ENCODE measurements at regions not wholly inside any gene's neighbourhood (a gene's known extent, or its start where the extent isn't known, plus 50 kb on each side); places are given as distances from the start of the nearest gene placed in this dataset.

GRCh38 chr18:72470391-72470790 is 73.8 kb downstream of the CBLN2 start:
- no peak for DNase-seq

GRCh38 chr18:72468021-72468710 is 76.0 kb downstream of the CBLN2 start:
- DNase-seq: no peak

GRCh38 chr18:72460210-72460680 is 83.9 kb downstream of the CBLN2 start:
- peak; percentile 10 for DNase-seq

GRCh38 chr18:72458271-72458670 is 85.9 kb downstream of the CBLN2 start:
- DNase-seq: no peak

GRCh38 chr18:72456802-72457201 is 87.3 kb downstream of the CBLN2 start:
- no peak for DNase-seq

GRCh38 chr18:72452328-72452727 is 91.8 kb downstream of the CBLN2 start:
- DNase-seq: no peak

GRCh38 chr18:72444798-72445155 is 99.4 kb downstream of the CBLN2 start:
- no peak for DNase-seq

GRCh38 chr18:72444111-72444797 is 99.9 kb downstream of the CBLN2 start:
- DNase-seq: no peak

GRCh38 chr18:72436401-72436800 is 107.7 kb downstream of the CBLN2 start:
- DNase-seq: no peak

- no peak for DNase-seq
Measured at GRCh38 chr18:72433756-72434155, 110.4 kb downstream of the CBLN2 start.

GRCh38 chr18:72427721-72428120 is 116.4 kb downstream of the CBLN2 start:
- no peak for DNase-seq

- DNase-seq: no peak
Measured at GRCh38 chr18:72419914-72420313, 124.2 kb downstream of the CBLN2 start.

GRCh38 chr18:72412927-72413326 is 131.2 kb downstream of the CBLN2 start:
- DNase-seq: no peak

GRCh38 chr18:72411261-72411660 is 132.9 kb downstream of the CBLN2 start:
- no peak for DNase-seq

- no peak for DNase-seq
Measured at GRCh38 chr18:72410399-72410798, 133.7 kb downstream of the CBLN2 start.

- DNase-seq: no peak
Measured at GRCh38 chr18:72409903-72410302, 134.2 kb downstream of the CBLN2 start.

GRCh38 chr18:72407048-72407447 is 137.1 kb downstream of the CBLN2 start:
- no peak for DNase-seq

GRCh38 chr18:72391951-72392350 is 152.2 kb downstream of the CBLN2 start:
- DNase-seq: no peak

- DNase-seq: no peak
Measured at GRCh38 chr18:72391427-72391826, 152.7 kb downstream of the CBLN2 start.

- DNase-seq: no peak
Measured at GRCh38 chr18:72378016-72378415, 166.1 kb downstream of the CBLN2 start.

- DNase-seq: no peak
Measured at GRCh38 chr18:72376256-72376655, 167.9 kb downstream of the CBLN2 start.

GRCh38 chr18:72375618-72376017 is 168.5 kb downstream of the CBLN2 start:
- peak; percentile 28 for DNase-seq

- no peak for DNase-seq
Measured at GRCh38 chr18:72372076-72372475, 172.1 kb downstream of the CBLN2 start.

- no peak for DNase-seq
Measured at GRCh38 chr18:72368308-72368707, 175.8 kb downstream of the CBLN2 start.

GRCh38 chr18:72360634-72361033 is 183.5 kb downstream of the CBLN2 start:
- no peak for DNase-seq

All from T1000 (cell line).